Amniotic epithelial cell (primary cell): ENCODE measurements at regions not wholly inside any gene's neighbourhood (a gene's known extent, or its start where the extent isn't known, plus 50 kb on each side); places are given as distances from the start of the nearest gene placed in this dataset.
"Not testable (repeated sequence)": the region's sequence is repeated elsewhere in the genome, so short reads cannot be mapped to it uniquely, and the experiment has no call there.

Source experiments
- DNase-seq: peaks from one replicate; pipeline ENCODE4 v3.0.0-alpha.2; 2010; ENCODE audit warnings: low read depth

DNA sequence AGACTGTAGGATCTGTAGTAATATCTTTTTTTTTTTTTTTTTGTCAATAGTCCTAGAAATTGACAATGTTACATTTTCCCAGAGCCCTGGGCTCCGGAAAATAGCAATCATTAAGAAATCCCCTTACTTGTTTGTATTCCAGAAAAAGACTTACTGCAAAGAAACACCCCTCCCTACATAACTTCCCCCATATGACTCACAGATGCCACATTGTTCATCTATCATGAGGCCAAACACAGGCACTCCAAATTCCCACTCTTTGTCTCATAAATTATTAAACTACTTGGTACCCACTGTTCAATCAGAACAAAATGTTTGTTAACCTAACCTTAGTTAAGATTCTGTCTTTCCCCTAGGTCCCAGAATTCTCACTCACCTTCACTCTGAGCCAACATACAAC, 53.5 kb downstream of the TEX51 start:
- DNase-seq: no peak

DNA sequence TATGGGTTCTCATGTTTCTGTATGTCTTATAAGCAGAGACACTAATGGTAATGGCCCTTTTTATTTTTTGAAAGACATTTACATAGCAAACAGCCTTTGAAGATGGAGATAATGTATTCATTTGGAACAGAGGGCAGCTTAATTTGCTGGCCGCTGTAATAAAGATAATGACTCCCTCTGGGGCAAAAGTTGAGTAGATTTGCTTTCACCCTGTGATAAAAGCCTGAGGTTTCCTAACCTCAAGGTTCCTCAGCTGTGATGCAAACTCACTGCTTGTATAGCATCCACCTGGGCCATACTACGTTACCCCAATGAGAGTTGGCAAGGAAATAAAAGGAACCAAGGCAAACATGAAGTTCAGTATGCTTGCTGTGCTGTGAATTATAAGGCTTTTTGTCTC, 54.8 kb downstream of the TEX51 start:
- DNase-seq: no peak

DNA sequence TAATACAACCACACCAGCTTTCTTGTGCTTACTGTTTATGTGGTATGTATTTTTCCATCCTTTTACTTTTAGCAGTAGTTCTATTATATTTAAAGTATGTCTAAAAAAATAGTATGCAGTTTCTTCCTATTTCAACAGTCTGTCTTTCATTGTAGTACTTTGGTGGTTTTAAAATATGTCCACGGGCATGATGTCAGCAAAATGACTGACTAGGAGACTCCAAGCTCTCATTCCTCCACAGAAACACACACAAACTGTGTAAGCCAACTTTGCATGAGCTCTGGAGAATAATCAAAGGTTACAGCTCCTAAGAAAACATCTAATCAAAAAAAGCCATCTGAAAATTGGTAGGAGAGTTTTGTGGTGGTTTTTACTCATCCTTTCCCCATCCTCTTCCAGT, 56.1 kb downstream of the TEX51 start:
- no peak for DNase-seq

DNA sequence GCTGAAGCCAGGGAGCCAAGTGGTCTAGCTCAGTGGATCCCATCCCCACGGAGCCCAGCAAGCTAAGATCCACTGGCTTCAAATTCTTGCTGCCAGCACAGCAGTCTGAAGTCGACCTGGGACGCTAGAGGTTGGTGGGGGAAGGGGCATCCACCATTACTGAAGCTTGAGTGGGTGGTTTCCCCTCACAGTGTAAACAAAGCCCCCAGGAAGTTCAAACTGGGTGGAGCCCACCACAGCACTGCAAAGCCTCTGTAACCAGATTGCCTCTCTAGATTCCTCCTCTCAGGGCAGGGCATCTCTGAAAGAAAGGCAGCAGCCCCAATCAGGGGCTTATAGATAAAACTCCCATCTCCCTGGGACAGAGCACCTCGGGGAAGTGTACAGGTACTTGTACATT, 58.1 kb downstream of the TEX51 start:
- not testable (repeated sequence) for DNase-seq

DNA sequence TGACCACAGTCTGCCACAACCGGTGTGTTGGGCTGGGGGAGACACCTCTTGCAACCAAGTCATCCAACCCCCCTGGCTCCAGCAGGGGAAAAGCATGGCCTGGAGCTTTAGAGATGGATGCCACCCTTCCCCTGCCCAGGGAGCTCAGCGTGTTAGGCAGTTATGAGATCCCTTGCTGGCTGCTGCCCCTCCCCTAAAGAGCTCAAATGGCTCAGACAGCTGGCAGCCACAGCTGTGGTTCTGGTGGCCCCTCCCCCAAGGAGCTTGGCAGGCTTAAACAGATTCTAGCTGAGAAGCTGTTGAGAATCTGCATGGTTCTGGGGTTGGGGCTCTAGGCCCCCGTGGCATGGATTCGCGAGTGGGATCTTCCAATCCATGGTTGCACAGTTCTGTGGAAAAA, 64.7 kb downstream of the TEX51 start:
- no peak for DNase-seq

DNA sequence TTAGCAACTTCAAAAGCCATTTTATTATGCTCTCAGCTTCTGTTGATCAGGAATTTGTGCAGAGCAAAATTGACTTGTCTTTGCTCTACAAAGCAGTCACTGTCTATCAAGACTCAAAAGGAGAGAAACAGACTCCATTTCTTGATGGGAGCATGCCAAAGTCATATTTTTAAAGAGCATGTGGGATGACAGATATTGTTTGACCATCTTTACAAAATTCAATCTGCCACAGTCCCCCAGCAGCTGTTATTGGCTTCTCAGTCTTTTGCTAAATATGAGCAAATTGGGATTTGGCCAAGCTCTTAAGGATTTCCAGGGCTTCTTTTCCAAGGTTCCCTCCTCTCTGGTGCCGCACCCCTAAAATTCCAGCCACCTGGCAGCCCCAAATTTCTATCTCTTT, 67.9 kb downstream of the TEX51 start:
- no peak for DNase-seq

DNA sequence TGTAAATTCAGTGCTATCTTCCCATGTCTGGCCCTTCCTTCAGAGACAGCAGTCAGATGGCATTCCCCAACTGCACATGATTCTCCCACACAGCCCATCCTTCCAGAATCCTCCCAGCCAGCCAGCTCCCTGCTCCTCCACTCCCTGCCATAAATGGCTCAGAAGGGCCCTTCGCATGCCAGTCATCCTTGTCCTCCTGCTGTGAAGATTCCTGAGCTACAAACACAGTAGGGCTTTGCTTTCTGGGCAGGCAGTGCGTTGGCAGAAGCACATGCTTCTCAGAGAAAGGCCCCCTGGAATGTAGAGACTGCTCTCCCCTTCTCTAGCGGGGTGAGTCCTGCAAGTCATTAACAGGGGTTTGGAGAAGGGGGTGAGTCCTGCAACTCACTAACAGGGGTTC, 71.9 kb downstream of the TEX51 start:
- no peak for DNase-seq

DNA sequence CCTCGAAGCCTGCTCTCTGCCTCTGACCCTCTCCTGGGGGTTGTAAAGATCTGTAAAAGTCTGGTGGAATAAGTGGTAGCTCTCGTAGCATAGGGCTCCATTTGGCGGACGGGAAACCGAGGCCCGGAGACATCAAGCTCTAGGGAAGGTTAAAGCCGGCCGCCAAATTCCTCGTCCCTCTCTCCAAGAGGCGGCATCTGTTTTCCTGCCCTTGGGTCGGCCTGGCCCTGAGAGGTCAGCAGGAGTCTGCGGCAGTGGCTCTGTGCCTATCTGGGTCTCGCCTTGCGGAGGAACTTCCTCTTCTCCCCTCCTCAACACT, 72.4 kb downstream of the TEX51 start:
- no peak for DNase-seq

DNA sequence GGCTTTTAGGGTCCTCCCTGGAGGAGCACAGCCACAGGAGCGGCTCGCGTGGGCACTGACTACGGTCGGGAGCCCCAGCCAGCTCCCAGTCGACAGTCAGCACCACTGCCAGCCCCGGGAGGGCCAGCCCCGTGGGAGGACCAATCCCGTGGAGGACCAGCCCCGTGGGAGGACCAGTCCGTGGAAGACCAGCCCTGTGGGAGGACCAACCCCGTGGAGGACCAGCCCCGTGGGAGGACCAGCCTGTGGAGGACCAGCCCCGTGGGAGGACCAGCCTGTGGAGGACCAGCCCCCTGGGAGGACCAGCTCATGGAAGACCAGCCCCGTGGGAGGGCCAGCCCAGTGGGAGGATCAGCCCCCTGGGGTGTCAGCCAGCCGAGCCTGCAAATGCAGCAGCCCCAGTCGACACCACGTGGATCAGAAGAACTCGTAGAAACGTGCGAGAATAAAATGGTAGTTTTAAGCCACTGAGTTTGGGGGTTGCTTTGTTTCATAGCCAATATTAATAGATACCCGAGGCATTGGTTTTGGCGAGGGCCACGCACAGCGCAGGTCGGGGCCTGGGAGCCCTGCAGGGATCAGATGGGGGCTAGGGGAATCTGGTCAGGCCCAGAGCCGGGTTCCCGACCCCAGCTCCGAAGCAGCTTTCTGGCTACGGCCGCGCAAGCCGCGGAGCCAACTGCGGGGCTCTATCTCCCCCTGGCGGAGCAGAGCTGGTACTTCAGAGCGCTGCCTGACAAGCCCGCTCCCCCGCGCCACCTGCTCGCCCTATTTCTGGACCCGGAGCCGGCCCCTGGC, 73.0 kb downstream of the TEX51 start:
- peak; percentile 76 for DNase-seq

DNA sequence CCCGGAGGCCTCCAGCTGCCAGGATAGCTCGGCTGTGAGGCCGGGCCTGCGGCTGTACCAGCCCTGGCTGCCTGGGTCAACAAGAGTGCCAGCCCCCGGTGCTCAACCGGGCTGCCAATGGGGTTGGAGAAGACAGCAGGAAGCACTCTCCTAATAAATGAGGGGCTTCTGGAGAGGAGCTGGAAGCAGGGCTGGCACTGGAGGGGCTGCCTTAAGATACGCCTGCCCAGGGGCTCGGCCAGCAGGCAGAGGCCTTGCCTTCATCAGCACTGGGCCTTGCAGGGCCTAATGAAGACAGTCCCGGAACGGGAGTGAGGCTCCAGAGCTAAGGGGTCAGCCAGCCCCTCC, 73.6 kb downstream of the TEX51 start:
- DNase-seq: no peak

DNA sequence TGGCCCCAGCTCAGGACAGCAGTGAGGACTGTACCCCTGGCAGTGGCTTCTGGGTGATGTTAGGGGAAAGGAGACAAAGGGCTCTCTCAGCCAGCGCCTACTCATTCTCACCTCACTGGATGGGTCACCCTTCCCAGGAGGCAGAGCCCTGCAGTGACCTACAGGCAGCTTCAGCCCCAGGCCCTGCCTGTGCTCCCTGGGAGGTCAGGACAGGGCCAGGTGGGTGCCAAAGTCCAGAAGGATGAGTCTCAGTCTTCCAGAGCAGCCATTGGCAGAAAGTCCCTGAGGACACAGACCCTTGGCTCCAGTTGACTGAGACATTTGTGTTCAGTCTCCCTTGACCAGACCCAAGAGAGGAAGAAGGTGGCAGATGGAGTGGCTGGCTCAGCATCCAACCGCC, 75.1 kb downstream of the TEX51 start:
- DNase-seq: no peak

DNA sequence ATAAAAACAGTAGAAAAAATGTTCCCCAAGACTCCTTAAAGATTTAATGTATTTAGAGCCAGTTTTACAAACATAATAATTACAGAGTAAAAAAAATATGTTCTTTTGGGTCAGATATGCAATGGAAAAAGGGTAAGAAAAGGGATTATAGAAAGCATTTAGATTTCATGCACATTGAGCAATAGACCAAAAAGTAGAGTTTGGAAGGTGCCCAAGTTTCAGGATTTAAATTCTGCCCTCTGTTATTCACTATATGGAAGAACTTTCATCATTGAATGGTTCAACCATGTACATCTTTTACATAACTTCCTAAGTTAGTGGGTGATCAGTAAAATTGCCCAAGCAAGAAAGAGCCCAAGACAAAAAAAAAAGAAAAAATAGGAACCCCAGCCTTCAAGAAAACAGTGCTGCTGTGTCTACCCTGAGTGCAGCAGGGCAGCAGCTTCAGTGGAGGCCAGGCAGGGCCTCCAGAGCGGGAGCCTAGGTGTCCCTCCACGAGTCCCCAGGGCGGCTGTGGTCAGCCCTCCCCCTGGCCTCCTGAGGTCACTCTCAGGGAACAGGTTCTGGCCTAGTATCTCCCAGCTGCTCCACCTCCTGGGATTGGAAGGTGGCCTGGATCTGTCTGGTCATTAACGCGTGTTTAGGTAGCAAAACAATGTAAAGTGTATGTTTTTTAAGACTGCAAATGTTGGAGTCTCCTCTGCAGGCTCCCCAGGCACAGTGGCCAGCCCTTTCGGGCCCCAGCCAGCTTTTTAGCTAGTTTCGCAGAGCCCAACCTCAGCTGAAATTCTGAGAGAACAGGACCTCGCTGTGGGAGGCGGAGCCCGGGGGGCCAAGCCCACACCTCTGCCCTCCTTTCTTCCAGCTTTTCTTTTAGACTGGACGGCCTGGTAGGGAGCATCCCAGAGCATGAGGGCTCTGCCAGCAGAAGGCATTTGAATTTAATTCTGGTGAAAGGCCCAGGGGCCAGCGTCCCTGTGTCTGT, 77.3 kb downstream of the TEX51 start:
- DNase-seq: peak; percentile 41

DNA sequence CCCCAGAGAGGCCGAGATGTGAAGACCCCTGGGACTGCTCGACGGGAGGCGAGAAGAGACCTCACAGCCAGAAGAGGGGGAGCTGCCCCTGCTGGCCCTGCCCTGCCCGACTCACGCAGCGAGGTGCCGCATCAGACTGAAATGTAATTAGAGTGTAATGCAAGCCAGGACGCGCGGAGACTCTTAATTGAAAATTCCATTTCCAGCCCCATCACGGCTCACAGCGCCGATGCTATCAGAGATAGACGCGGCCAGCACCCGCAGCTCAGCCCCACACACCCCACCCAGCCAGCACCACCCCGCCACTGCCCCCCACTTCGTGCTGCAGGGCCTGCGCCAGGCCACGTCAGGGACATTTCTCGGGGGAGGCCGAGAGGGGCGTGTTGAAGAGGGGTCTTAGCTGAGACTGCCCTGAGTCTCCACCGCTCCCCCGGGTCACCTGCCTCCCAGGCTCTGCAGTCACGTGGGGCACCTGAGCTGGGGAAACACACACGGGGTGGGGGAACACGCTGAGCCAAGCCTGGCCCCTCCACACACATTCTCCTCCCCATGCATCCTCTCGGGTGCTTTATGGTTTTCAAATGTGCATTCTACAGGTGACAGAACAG, 78.1 kb downstream of the TEX51 start:
- DNase-seq: no peak

DNA sequence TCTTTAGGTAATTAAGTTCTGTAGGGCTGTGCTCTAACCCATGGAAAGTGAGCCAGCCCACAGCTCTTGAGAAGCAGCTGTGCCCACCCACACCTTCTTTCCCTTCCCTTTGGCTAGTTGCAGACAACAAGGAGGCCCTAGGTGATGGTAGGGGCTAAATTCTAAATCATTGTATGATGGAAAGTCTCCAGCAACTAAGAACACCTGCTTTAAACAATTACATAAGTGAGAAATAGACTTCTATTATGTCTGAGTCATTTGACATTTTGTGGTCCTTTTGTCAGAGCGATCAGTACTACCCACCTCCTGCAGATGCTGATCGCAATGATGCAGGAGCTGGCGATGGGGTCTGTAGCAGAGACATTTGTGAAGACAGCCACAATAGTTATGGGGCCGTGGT, 79.6 kb downstream of the TEX51 start:
- no peak for DNase-seq

DNA sequence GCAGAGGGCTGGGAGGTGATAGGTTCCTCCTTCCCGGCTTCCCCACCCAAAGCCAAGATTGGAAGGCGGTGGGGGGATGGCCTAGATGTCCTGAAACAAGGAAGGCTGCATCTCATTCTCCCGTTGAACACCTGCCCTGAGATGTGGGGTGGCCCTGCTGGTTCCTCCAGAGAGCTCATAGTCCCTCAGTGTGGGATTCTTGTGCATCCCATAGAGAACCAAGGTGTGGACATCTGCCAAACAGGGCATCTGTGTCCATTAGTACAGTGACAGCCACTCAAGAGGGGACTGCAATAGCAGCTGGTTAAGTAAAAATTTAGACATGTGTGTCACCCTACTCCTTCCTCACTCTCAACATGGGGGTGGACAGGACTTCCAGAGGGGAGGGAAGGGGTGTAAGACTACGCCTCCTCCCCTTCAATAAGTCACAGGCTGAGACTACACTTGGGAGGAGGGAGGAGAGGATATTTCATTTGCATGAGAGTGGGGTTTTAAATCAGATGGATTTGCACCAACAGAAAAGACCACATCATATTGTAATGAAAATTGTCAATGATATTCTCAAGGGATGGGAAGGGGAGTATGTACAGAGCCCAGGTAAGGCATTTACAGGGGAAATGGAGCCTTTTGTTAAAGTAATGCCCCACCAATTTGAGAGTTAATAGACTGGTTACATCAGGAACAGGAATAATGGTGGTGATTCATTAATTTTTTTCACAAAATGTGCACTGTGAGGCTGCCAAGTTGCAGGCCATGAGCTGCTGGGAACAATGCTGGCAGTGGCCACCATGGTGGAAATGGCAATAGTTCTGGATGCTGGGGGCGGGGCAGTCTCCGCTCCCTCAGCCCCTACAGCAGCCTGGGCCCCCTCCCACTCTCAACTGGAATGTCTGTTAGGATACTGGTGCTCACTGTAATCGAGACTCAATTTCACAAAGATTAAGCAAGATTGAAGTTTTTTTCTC, 80.6 kb downstream of the TEX51 start:
- DNase-seq: no peak

DNA sequence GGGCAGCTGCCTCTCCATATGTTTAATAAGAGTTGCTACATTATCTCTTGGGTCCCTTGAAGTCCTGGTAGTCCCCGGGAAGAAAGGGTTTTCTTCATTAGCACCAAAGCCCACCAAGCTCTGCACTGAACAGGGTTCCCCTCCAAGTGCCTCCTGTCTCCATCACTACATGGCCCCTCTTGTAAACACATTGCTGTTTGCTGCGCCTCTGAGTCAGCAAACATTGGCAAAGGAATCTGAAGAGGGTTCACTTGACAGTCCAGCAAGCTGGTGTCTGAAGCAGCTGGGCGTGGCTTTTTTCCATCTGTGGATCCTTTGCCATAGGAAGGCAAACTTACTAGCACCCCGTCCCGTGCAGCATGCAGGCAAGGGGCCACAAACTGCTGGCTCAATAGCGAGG, 82.8 kb downstream of the TEX51 start:
- DNase-seq: peak; percentile 11

DNA sequence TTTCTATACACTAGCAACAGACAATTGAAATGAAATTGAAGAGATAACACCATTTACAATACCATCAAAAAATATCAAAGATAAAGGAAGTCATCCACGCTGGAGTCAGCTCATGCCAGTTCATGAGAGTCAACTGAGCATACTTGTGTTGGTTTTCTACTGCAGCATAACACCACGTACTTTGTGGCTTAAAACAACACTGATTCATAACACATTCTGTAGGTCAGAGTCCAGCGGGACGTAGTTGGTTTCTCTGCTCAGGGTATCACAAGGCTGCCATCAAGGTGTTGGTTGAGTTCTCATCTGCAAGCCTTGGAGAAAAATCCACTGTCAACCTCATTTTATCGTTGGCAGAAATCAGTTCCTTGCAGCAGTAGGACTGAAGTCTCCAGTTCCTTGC, 84.2 kb downstream of the TEX51 start:
- DNase-seq: no peak

DNA sequence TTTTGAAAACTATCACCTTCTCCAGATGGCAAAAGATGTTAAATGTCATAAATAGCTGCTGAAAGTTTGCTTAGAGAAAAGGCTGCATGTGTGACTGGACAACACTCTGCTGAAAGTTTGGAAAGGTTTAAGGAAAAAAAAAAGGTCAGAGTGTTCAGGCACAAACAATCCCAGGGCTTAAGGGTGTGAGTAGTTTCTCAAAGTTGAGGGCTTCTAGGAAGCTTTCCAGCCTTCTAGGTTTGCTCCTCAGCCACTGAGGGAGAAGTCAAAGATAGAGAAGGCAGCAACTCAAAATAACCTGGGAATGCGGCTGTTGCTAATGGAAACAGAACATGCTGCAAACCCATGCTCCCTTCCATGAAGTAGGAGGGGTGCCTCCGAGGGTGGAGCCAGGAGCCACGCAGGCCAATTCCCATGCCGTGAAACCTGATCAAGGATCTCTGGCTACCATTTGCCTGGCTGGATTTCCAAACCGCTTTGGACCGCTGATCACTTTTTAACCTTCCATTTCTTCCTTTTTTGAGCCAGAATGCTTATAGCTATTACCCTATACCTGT, 88.0 kb downstream of the TEX51 start:
- no peak for DNase-seq

DNA sequence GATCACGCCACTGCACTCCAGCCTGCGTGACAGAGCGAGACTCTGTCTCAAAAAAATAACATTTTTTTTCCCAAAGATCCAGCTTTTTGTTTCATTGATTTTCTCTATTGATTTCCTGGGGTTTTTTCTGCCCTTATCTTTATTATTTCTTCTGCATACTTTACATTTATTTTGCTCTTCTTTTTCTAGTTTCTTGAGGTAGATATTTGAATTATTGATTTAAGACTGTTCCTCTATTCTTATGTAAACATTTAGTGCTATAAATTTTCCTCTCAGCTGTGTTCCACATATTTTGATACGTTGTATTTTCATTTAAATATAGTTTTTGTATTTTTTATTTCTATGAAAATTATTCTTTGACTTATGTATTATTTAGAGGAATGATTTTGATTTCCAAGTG, 89.8 kb downstream of the TEX51 start:
- DNase-seq: no peak

DNA sequence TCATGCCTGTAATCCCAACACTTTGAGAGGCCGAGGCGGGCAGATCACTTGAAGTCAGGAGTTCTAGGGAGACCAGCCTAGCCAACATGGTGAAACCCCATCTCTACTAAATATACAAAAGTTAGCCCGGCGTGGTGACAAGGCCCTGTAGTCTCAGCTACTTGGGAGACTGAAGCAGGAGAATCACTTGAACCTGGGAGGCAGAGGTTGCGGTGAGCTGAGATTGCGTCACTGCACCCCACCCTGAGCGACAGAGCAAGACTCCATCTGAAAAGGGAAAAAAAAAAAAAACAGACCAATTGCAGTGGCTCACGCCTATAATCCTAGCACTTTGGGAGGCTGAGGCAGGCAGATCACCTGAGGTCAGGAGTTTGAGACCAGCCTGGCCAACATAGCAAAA, 90.4 kb downstream of the TEX51 start:
- not testable (repeated sequence) for DNase-seq

DNA sequence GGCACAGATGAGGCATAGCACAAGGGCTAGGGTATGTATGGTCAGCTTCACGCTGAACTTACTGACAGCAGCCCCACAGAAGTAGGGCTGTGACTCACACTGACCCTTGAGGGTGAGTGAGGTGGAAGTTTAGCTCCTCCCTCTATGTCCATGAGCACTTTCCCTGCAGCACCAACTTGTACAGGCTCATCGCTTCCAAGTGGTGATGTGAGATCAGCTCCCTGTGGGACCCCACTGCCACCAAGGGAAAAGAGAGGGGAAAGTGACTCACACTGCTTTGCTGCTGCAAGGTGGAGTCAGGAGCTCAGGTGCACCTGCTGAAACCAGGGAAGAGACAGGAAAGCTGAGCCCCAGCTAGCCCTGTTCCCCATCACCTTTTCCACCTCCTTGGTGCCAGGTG, 91.5 kb downstream of the TEX51 start:
- no peak for DNase-seq
